Muscle of back (tissue), 3 donors: ENCODE measurements at regions not wholly inside any gene's neighbourhood (a gene's known extent, or its start where the extent isn't known, plus 50 kb on each side); places are given as distances from the start of the nearest gene placed in this dataset.
A peak's percentile ranks its signal among the peaks of the same experiment; 100 is the strongest.

Experiments used
- DNase-seq, 3 donors: peaks; one replicate each; pipeline versions ENCODE4 v3.0.0 to v3.0.0-alpha.2; 2013

GRCh38 chr22:47279746-47280145 is 517.3 kb downstream of the TBC1D22A start:
- DNase-seq = peak; percentile 32 to 54 (median 38)

- no peak for DNase-seq
These were observed 516.9 kb downstream of the TBC1D22A start for GRCh38 chr22:47279337-47279736.

GRCh38 chr22:47278655-47279054 is 516.2 kb downstream of the TBC1D22A start:
- DNase-seq = peak; percentile 8 to 39 (median 19)

- DNase-seq = no peak
These were observed 515.1 kb downstream of the TBC1D22A start for GRCh38 chr22:47277531-47277930.

- no peak for DNase-seq
These were observed 514.5 kb downstream of the TBC1D22A start for GRCh38 chr22:47276991-47277390.

- no peak for DNase-seq
These were observed 514.0 kb downstream of the TBC1D22A start for GRCh38 chr22:47276450-47276820.

- peak in 1 of 3 donors; percentile 5 for DNase-seq
These were observed 513.4 kb downstream of the TBC1D22A start for GRCh38 chr22:47275605-47276449.

- DNase-seq = no peak
These were observed 511.7 kb downstream of the TBC1D22A start for GRCh38 chr22:47274196-47274595.

- DNase-seq = no peak
These were observed 508.1 kb downstream of the TBC1D22A start for GRCh38 chr22:47270463-47271135.

GRCh38 chr22:47269516-47270088 is 507.2 kb downstream of the TBC1D22A start:
- DNase-seq = no peak

GRCh38 chr22:47267513-47268282 is 505.2 kb downstream of the TBC1D22A start:
- no peak for DNase-seq

- DNase-seq = no peak
These were observed 503.9 kb downstream of the TBC1D22A start for GRCh38 chr22:47266329-47266728.

- no peak for DNase-seq
These were observed 498.1 kb downstream of the TBC1D22A start for GRCh38 chr22:47260551-47260950.

- DNase-seq = no peak
These were observed 497.5 kb downstream of the TBC1D22A start for GRCh38 chr22:47259990-47260389.

- no peak for DNase-seq
These were observed 496.6 kb downstream of the TBC1D22A start for GRCh38 chr22:47259049-47259448.

- DNase-seq = no peak
These were observed 495.5 kb downstream of the TBC1D22A start for GRCh38 chr22:47257976-47258375.

- DNase-seq = no peak
These were observed 495.1 kb downstream of the TBC1D22A start for GRCh38 chr22:47257566-47257965.

- DNase-seq = no peak
These were observed 489.5 kb downstream of the TBC1D22A start for GRCh38 chr22:47251911-47252310.

- no peak for DNase-seq
These were observed 488.7 kb downstream of the TBC1D22A start for GRCh38 chr22:47250995-47251765.

- DNase-seq = no peak
These were observed 487.0 kb downstream of the TBC1D22A start for GRCh38 chr22:47249370-47249928.

GRCh38 chr22:47248925-47249324 is 486.5 kb downstream of the TBC1D22A start:
- no peak for DNase-seq
